ENCODE measurements at regions not wholly inside any gene's neighbourhood (a gene's known extent, or its start where the extent isn't known, plus 50 kb on each side); places are given as distances from the start of the nearest gene placed in this dataset.

GRCh38 chr1:234733427-234733826, 123.4 kb upstream of the IRF2BP2 start:
- H3K4me1 Mint-ChIP-seq = peaks cover 83% of the 10 kb centered on the region
- no peaks in the 10 kb centered on the region for H3K27me3 ChIP-seq
- no peaks in the 10 kb centered on the region for H3K79me2 ChIP-seq (ENCODE audit: low read depth)
- H3K27ac Mint-ChIP-seq = no peak overlapping the region
- no peaks in the 10 kb centered on the region for H3K9me3 ChIP-seq (ENCODE audit: low read depth)
- H3F3A ChIP-seq (ENCODE audit: low read depth) = no peaks in the 10 kb centered on the region
- H3K9me3 Mint-ChIP-seq = no peaks in the 10 kb centered on the region
- H2AFZ ChIP-seq (replicated peaks) = no peak overlapping the region
- no peak overlapping the region for H3K4me3 Mint-ChIP-seq
- no peak overlapping the region for H3K4me3 ChIP-seq
- H3K9ac ChIP-seq = no peak overlapping the region
- no peak for TF ChIP-seq EZH2 (IDR thresholded peaks at IDR 0.05)
- no peak for TF ChIP-seq EZH2phosphoT487 (IDR thresholded peaks at IDR 0.05)
- TF ChIP-seq CTCF (IDR thresholded peaks at IDR 0.05) = no peak
- H3K36me3 ChIP-seq = no peaks in the 10 kb centered on the region
- H4K20me1 ChIP-seq (ENCODE audit: low read depth) = no peaks in the 10 kb centered on the region
- no peaks in the 10 kb centered on the region for H3K36me3 Mint-ChIP-seq
- no peak for DNase-seq (ENCODE audit: low spot score)
- no peak overlapping the region for H3K27ac ChIP-seq
- peaks cover 22% of the 10 kb centered on the region for H3K4me1 ChIP-seq
- H3K4me2 ChIP-seq = no peak overlapping the region
- peaks cover 17% of the 10 kb centered on the region for H3K27me3 Mint-ChIP-seq (ENCODE audit: insufficient read depth, low read depth)

DNA sequence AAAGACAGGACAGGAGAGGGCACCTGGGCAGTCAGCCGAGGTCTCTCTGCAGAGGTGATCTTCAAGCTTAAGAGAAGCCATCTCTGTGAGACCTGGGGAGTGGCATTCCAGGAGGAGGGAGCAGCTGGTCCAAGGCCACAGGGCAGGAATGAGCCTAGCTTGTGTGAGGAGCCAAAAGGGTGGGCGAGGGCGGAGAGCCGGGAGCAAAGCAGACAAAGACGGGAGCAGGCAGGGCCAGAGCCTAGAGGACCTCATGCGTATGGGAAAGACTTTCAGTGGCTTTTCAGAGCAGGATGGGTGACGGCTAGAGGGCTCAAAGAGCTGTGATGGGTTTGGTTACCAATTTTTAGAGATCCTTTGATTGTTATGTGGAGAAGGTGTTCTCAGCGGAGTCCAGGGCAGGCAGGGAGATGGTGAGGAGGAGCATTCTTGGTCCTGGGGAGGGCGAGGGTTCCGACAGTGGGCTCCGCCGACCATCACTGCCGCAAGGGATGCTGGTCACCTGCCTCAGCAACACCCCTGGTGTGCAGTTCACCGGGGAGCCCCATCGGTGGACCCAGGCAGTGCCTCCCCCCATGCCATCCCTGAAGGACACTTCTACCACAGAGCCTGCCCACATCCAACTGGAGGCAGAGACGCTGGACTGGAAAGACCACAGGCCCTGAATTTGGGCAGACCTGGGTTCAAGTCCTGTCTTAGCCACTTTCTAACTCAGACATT, 122.9 kb upstream of the IRF2BP2 start:
- H3F3A ChIP-seq (ENCODE audit: low read depth) = no peaks in the 10 kb centered on the region
- no peaks in the 10 kb centered on the region for H3K79me2 ChIP-seq (ENCODE audit: low read depth)
- H3K4me1 ChIP-seq = peaks cover 21% of the 10 kb centered on the region
- H3K4me3 ChIP-seq = no peak overlapping the region
- no peak for TF ChIP-seq EZH2 (IDR thresholded peaks at IDR 0.05)
- TF ChIP-seq EZH2phosphoT487 (IDR thresholded peaks at IDR 0.05) = no peak
- no peak for TF ChIP-seq CTCF (IDR thresholded peaks at IDR 0.05)
- Mint-ChIP-seq H3K27me3 (ENCODE audit: insufficient read depth, low read depth) (peaks cover 19% of the 10 kb centered on the region), H3K9me3 (no peaks in the 10 kb centered on the region), H3K36me3 (no peaks in the 10 kb centered on the region), H3K4me1 (peaks cover 82% of the 10 kb centered on the region), H3K27ac (peak overlapping the region; percentile 97), H3K4me3 (no peak overlapping the region)
- H3K27ac ChIP-seq = no peak overlapping the region
- no peaks in the 10 kb centered on the region for H4K20me1 ChIP-seq (ENCODE audit: low read depth)
- no peak overlapping the region for H2AFZ ChIP-seq (replicated peaks)
- H3K4me2 ChIP-seq = no peak overlapping the region
- H3K9ac ChIP-seq = no peak overlapping the region
- no peak for DNase-seq (ENCODE audit: low spot score)
- no peaks in the 10 kb centered on the region for H3K27me3 ChIP-seq
- no peaks in the 10 kb centered on the region for H3K9me3 ChIP-seq (ENCODE audit: low read depth)
- no peaks in the 10 kb centered on the region for H3K36me3 ChIP-seq

- H3K4me1 ChIP-seq = peaks cover 20% of the 10 kb centered on the region
- no peak for DNase-seq (ENCODE audit: low spot score)
- H3K27ac ChIP-seq = no peak overlapping the region
- H3K36me3 Mint-ChIP-seq = no peaks in the 10 kb centered on the region
- H3K36me3 ChIP-seq = no peaks in the 10 kb centered on the region
- peak overlapping the region; percentile 97 for H3K27ac Mint-ChIP-seq
- H3K9me3 ChIP-seq (ENCODE audit: low read depth) = no peaks in the 10 kb centered on the region
- no peaks in the 10 kb centered on the region for H3K79me2 ChIP-seq (ENCODE audit: low read depth)
- peaks cover 82% of the 10 kb centered on the region for H3K4me1 Mint-ChIP-seq
- H3K9me3 Mint-ChIP-seq = no peaks in the 10 kb centered on the region
- no peaks in the 10 kb centered on the region for H3K27me3 ChIP-seq
- peaks cover 19% of the 10 kb centered on the region for H3K27me3 Mint-ChIP-seq (ENCODE audit: insufficient read depth, low read depth)
- H3K4me3 Mint-ChIP-seq = no peak overlapping the region
- H3F3A ChIP-seq (ENCODE audit: low read depth) = peaks cover 3% of the 10 kb centered on the region
- H4K20me1 ChIP-seq (ENCODE audit: low read depth) = no peaks in the 10 kb centered on the region
- no peak overlapping the region for H3K4me2 ChIP-seq
- no peak overlapping the region for H3K4me3 ChIP-seq
- H3K9ac ChIP-seq = no peak overlapping the region
- no peak overlapping the region for H2AFZ ChIP-seq (replicated peaks)
- TF ChIP-seq CTCF (IDR thresholded peaks at IDR 0.05) (no peak), EZH2phosphoT487 (IDR thresholded peaks at IDR 0.05) (no peak), EZH2 (IDR thresholded peaks at IDR 0.05) (no peak)
Measured at GRCh38 chr1:234732260-234732659, 122.3 kb upstream of the IRF2BP2 start.

Data from neural progenitor cell (in vitro differentiated cells).